ENCODE measurements at regions not wholly inside any gene's neighbourhood (a gene's known extent, or its start where the extent isn't known, plus 50 kb on each side); places are given as distances from the start of the nearest gene placed in this dataset.

DNA sequence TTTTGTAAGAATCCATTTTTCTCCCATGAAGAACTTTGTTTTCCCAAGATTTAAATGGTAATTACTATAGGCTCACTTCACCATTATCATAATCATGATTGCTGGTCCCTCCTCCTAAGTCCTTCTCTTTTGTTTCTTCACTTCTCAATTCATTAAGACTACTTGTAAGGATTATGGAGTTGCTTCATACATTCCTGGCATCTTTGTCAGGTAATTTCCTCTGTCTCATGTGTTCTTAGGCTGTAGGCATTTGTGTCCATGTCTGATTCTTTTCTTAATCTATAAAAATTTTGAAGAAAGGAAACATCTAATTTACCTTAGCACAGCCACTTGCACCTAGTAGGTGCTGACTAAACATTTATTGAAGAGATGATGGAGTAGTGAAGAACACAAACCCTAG, 79.9 kb upstream of the SATB1 start:
- ChIA-PET POLR2A (no interaction called here), CTCF (no interaction called here)
- TF ChIP-seq, protein P1, sequence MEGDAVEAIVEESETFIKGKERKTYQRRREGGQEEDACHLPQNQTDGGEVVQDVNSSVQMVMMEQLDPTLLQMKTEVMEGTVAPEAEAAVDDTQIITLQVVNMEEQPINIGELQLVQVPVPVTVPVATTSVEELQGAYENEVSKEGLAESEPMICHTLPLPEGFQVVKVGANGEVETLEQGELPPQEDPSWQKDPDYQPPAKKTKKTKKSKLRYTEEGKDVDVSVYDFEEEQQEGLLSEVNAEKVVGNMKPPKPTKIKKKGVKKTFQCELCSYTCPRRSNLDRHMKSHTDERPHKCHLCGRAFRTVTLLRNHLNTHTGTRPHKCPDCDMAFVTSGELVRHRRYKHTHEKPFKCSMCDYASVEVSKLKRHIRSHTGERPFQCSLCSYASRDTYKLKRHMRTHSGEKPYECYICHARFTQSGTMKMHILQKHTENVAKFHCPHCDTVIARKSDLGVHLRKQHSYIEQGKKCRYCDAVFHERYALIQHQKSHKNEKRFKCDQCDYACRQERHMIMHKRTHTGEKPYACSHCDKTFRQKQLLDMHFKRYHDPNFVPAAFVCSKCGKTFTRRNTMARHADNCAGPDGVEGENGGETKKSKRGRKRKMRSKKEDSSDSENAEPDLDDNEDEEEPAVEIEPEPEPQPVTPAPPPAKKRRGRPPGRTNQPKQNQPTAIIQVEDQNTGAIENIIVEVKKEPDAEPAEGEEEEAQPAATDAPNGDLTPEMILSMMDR (IDR thresholded peaks at IDR 0.05; ENCODE audit: control extremely low read depth, extremely low read depth, low read depth, missing control alignments): no peak
- DNase-seq (ENCODE audit: extremely low spot score): no peak

DNA sequence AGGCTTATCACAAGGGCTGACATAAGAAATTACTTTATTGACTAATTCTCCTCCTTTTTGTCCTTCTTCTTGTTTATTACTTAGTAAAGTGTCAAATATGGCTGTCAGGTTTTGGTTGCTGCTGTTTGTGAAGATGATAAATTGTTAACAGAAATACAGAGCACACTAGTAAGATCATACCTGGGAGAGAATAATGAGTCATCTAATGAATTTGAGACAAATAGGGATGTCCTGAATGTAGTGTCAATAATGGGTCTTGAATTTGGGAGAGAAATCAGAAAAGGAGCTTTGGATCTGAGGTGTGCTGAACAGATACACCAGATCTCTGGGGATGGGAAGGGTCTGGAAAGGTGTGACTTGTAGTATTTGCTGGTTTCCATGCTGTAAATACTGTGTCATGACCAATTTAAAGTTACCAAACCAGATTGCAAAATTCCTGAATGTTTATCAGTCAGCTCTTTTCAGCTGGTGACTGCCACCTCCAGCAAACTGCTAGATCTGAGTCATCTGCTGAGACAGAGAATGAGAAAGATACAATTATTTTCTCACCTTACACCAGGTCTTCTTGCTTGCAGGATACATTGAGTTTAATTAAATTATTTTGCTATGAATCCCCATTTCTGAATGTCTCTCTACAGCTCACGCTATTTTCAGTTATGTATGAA, 76.7 kb upstream of the SATB1 start:
- TF ChIP-seq, protein P1 (IDR thresholded peaks at IDR 0.05; ENCODE audit: control extremely low read depth, extremely low read depth, low read depth, missing control alignments): no peak
- ChIA-PET POLR2A (no interaction called here), CTCF (no interaction called here)
- DNase-seq (ENCODE audit: extremely low spot score): no peak

DNA sequence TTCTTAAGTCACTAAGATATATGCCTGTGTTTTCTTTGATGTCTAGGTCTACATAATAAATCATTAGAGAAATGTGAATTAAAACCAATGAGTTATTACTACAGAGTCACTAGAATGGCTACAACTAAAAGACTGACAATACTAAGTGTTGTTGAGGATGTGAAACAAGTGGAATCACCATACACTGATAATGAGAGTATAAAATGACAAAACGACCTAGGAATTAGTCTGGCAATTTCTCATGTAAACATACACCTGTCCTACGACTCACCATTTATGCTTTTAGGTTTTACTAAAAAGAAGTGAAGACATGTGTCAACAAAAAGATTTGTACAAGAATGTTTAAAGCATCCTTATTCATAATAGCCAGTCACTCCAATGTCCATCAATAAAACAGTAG, 75.2 kb upstream of the SATB1 start:
- POLR2A ChIA-PET: no interaction called here
- CTCF ChIA-PET: no interaction called here
- TF ChIP-seq, protein P1 (IDR thresholded peaks at IDR 0.05; ENCODE audit: control extremely low read depth, extremely low read depth, low read depth, missing control alignments): no peak
- DNase-seq (ENCODE audit: extremely low spot score): no peak

DNA sequence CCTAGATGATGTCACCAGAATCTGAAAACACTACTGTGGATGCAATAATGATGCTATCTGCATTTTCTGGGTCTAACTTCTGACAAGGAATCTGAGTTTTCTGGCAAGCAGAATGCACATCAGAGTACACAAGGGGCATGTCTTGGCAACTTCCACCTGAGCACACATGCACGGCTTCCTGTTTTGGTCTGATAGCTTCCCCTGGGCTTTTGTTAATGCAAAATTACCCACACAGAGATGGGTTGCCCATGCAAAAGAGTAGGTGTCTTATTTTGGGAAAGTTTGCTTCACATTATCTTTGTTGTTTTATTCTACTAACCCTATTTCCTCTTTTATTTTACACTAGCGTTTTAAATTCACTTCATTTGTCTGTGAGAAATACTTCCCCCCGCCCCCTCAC, 74.2 kb upstream of the SATB1 start:
- ChIA-PET POLR2A (no interaction called here), CTCF (no interaction called here)
- TF ChIP-seq, protein P1 (IDR thresholded peaks at IDR 0.05; ENCODE audit: control extremely low read depth, extremely low read depth, low read depth, missing control alignments): no peak
- DNase-seq (ENCODE audit: extremely low spot score): no peak

DNA sequence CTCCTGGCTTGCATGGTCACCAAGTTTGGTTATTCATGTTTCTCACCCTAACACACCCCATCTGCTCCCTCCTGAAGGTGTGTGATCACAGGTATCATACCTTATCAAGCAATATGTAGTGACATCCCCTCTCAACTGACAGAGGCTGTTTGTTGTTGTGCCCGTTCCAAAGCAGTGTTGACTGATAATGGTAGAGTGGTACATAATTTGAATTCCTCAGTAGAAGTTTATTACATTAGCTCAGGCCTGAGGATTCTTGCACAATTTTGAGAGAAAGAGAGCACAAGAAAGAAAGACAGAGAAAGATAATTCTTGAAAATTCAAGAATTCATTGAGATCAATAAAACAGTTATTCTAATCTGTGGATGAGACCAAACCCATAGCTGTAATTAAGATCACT, 69.1 kb upstream of the SATB1 start:
- TF ChIP-seq, protein P1 (IDR thresholded peaks at IDR 0.05; ENCODE audit: control extremely low read depth, extremely low read depth, low read depth, missing control alignments): no peak
- CTCF ChIA-PET: no interaction called here
- DNase-seq (ENCODE audit: extremely low spot score): no peak
- POLR2A ChIA-PET: no interaction called here

DNA sequence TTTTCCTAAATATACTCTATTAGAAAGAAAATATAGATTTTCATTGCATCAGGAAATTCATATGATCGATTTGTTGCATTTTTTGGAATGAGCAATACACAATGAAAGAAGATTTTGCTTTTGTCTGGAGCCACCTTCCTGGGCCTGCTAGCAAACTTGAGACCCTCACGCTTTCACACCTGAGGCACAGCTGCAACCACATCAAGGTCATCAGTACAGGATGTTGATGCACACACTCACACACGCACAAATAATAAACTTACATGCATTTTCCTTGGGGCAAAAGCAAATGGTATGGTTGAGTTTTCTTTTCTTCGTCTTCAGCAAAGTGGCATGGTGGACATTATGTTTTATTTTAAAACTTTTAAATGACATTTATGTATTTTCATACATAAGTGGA, 64.8 kb upstream of the SATB1 start:
- ChIA-PET POLR2A (no interaction called here), CTCF (no interaction called here)
- no peak for DNase-seq (ENCODE audit: extremely low spot score)
- TF ChIP-seq, protein P1 (IDR thresholded peaks at IDR 0.05; ENCODE audit: control extremely low read depth, extremely low read depth, low read depth, missing control alignments): no peak

DNA sequence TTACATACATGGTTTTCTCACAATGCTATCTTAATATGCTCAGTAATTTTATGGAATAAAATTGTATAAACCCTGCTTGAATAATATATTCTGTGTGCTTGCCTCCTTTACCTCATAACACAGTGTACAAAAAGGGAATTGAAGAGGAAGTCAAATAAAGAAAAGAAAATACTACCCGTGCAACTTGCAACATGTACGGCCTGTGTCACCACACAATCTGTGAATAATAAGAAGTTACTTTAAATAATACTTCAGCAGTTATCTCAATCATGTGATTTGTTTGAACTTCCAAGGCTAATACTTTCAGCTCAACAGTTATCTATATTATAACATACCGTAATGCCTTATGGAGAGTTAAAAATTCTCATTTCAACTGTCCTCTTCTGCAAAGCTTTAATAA, 58.1 kb upstream of the SATB1 start:
- TF ChIP-seq, protein P1 (IDR thresholded peaks at IDR 0.05; ENCODE audit: control extremely low read depth, extremely low read depth, low read depth, missing control alignments): no peak
- DNase-seq (ENCODE audit: extremely low spot score): no peak
- CTCF ChIA-PET: interaction anchor here (0.7 kb wide), 1 partner anchor 13 kb away, joined by 3 read pairs; no protein-coding TSS in a partner anchor
- POLR2A ChIA-PET: no interaction called here

Measured in GM10248 (cell line).